ENCODE measurements at regions not wholly inside any gene's neighbourhood (a gene's known extent, or its start where the extent isn't known, plus 50 kb on each side); places are given as distances from the start of the nearest gene placed in this dataset.

- DNase-seq, result no peak
Observed at GRCh38 chr14:78074561-78074960, 95.6 kb upstream of the NRXN3 start.

GRCh38 chr14:78075033-78075432, 95.1 kb upstream of the NRXN3 start:
- DNase-seq, result no peak

GRCh38 chr14:78075555-78076277, 94.5 kb upstream of the NRXN3 start:
- DNase-seq, result no peak

- DNase-seq, result no peak
Observed at GRCh38 chr14:78081245-78081644, 88.9 kb upstream of the NRXN3 start.

- no peak for DNase-seq
Observed at GRCh38 chr14:78083837-78084236, 86.3 kb upstream of the NRXN3 start.

- no peak for DNase-seq
Observed at GRCh38 chr14:78086342-78086741, 83.8 kb upstream of the NRXN3 start.

GRCh38 chr14:78088916-78089315, 81.3 kb upstream of the NRXN3 start:
- no peak for DNase-seq

- no peak for DNase-seq
Observed at GRCh38 chr14:78090864-78091263, 79.3 kb upstream of the NRXN3 start.

- DNase-seq, result no peak
Observed at GRCh38 chr14:78091361-78091760, 78.8 kb upstream of the NRXN3 start.

GRCh38 chr14:78092040-78092439, 78.1 kb upstream of the NRXN3 start:
- no peak for DNase-seq

GRCh38 chr14:78103271-78103670, 66.9 kb upstream of the NRXN3 start:
- DNase-seq, result no peak

- no peak for DNase-seq
Observed at GRCh38 chr14:78104160-78104559, 66.0 kb upstream of the NRXN3 start.

GRCh38 chr14:78104655-78105054, 65.5 kb upstream of the NRXN3 start:
- no peak for DNase-seq

GRCh38 chr14:78106381-78106780, 63.8 kb upstream of the NRXN3 start:
- no peak for DNase-seq

- DNase-seq, result no peak
Observed at GRCh38 chr14:78107166-78107565, 63.0 kb upstream of the NRXN3 start.

- no peak for DNase-seq
Observed at GRCh38 chr14:78119440-78119839, 50.7 kb upstream of the NRXN3 start.

All from CD4-positive, alpha-beta T cell treated with Interleukin-17A for 1 hour (primary cell).